SK-MEL-5 (cell line): ENCODE measurements at regions not wholly inside any gene's neighbourhood (a gene's known extent, or its start where the extent isn't known, plus 50 kb on each side); places are given as distances from the start of the nearest gene placed in this dataset.

Experiments
- DNase-seq: peaks from one replicate; pipeline ENCODE4 v3.0.0-alpha.2; 2016; ENCODE audit warnings: low read depth, low spot score
- in situ Hi-C: cut with HindIII; loops from 2 replicates; pipeline ENCODE4 v1.10.0; 2016; ENCODE audit warnings: low sequenced_read_pairs, high pct_unique_total_duplicates, low pct_unique_long_range_greater_than_20kb

GRCh38 chr1:170219163-170219562 is 73.4 kb downstream of the NTMT2 start:
- in situ Hi-C loops: no loop called here
- no peak for DNase-seq

DNA sequence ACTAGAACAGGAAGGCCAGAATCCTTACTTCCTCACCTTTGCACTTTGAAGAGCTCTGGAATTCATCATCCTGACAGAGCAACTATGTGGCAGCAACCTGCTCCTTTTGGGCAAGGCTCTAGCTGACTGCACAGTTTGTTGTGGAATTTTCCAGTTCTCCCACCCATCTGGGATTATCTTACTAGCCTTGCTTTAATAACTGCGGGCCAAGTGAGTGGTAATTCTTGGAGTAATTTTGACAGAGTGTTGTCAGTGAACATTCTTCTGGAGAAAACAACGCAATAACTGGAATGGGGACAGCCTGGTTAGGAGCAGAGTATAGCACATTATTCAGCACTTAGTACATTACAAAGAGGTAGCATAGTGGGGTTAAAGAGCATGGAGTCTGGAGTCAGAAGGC is 75.3 kb downstream of the NTMT2 start:
- no peak for DNase-seq

GRCh38 chr1:170221495-170221894 is 75.7 kb downstream of the NTMT2 start:
- in situ Hi-C loops: no loop called here
- DNase-seq: no peak

More for the DNA sequence above, 75.3 kb downstream of the NTMT2 start:
- in situ Hi-C loops: no loop called here

- DNase-seq: no peak
- in situ Hi-C loops: no loop called here
Measured at GRCh38 chr1:170224469-170224868, 78.7 kb downstream of the NTMT2 start.

DNA sequence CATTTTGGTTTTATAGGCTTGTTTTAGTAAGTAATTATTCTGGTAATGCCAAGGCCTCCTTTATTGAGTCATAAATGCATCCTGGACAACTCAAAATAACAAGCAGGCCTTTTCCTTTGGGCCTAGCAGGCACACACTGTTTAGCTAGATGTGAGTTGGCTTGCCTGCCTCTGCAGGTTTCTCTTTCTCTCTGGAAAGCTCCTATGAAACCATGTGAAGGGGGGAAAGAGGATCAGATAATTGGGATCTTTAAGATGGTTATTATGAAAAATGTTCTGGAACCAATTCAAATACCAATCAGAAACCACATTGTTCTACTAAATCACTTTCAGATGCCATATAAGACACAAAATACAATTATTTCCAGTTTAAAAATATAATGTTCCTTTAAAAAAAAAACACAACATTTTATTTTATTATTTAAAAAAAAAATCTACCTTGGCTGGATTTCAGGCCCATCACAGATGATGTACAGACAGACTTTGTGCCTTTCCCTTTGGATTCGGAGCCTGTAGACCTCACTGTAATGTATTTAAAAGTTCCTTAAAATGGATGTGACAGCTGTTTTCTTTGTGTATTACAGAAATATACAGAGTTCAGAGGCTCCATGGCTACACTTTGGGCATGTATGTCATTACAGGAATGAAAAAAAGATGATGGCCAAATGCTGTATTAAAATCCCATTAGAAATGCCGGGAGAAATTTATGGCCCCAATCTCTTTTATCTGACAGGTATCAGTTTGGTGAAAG is 80.2 kb downstream of the NTMT2 start:
- in situ Hi-C loops: no loop called here

DNA sequence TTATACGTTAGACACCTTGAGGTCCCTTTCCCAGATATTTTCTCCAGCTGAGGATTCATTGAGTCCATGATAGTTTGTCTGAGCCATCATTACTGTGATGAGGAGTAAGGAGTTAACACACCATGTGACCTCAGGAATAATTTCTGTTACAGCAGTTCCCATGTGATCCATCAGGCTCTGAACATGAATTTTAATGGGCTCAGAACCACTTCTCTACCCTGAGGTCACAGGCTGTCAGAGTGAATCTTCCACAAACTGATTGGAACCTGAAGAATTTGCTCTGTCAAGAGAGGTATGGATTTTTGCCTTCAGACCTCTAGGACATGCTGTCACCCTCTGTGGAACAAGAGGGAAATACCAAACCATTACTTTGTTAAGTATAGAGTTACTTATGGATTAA is 81.0 kb downstream of the NTMT2 start:
- no peak for DNase-seq
- in situ Hi-C loops: no loop called here

More for the DNA sequence above, 80.2 kb downstream of the NTMT2 start:
- no peak for DNase-seq

DNA sequence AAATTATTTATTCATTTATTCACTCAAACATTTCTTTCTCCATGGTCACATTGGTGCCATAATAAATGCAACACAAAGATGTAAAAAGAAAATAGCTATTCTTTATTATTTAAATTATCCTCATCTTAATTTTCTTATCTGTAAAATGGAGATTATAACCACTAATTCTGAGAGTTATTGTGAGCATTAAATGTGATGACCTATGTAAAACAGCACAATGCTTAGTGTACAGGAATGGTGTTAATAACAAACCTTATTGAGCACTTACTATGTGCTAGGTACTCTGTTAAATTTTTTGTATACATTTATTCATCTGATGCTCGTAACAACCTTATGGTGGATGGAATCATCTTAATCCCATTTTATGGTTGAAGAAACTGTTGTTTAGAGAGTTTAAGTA is 84.6 kb downstream of the NTMT2 start:
- in situ Hi-C loops: no loop called here
- DNase-seq: no peak

- no peak for DNase-seq
- in situ Hi-C loops: no loop called here
Measured at GRCh38 chr1:170231662-170232061, 85.9 kb downstream of the NTMT2 start.

- DNase-seq: no peak
- in situ Hi-C loops: no loop called here
Measured at GRCh38 chr1:170238704-170239391, 93.1 kb downstream of the NTMT2 start.

- in situ Hi-C loops: no loop called here
- DNase-seq: no peak
Measured at GRCh38 chr1:170239445-170239844, 93.7 kb downstream of the NTMT2 start.

GRCh38 chr1:170240409-170240808 is 94.7 kb downstream of the NTMT2 start:
- in situ Hi-C loops: no loop called here
- DNase-seq: no peak

- no peak for DNase-seq
- in situ Hi-C loops: no loop called here
Measured at GRCh38 chr1:170241266-170241851, 95.6 kb downstream of the NTMT2 start.

GRCh38 chr1:170247751-170248521 is 102.2 kb downstream of the NTMT2 start:
- in situ Hi-C loops: no loop called here
- no peak for DNase-seq

GRCh38 chr1:170250531-170251276 is 104.9 kb downstream of the NTMT2 start:
- in situ Hi-C loops: no loop called here
- no peak for DNase-seq

DNA sequence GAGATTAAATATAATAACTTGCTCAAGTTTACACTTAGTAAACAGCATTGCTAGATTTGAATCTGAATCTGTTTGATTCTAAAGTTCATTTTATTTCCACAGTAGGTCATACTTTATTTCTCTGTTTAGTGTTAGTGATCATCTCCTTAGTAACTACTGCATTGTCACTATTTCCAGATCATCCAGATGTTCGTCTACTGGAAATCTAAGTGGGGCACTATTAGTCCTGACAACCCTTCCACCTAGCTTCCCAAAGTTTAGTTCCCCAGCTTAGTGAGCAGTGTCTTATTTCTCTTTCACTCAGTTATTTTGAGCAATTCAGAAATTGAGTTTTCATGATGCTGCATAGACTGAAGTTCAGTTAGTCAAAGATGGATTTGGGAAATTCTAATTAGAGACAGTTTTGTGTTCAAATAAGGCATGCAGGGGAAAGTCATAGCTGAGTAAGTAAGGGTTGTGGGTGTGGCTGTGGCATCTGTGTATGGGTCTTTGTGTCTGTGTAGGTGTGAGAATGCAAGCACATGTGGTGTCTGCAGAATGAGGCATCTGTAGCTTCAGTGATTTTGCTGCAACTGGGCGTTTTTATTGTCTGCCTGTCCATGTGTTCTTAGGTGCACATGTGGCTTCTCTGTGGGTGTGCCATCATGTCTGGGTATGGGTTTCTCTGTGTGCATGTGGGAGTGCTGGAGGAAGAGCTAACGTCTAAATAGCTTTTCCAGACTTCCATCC is 107.3 kb downstream of the NTMT2 start:
- DNase-seq: no peak
- in situ Hi-C loops: no loop called here

DNA sequence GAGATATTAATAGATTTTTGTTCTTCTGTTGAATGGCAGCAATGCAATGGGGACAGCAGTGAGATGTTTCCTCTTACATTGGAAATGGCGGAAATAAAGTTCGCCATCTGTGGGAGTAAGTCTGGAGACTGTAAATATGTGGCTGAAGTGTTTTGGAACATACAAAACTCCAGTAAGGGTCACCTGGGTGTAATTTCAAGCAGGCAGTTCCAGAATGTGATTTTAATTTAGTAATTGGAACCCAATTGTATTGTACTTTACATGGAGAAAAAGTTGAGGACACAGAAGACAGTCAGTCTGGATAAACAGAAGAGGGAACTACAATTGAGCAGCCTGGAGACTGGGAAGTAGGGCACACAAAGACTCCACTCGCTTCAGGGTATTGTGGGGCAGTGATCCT is 108.6 kb downstream of the NTMT2 start:
- in situ Hi-C loops: no loop called here
- DNase-seq: no peak

GRCh38 chr1:170261669-170262068 is 115.9 kb downstream of the NTMT2 start:
- DNase-seq: no peak
- in situ Hi-C loops: no loop called here
